Endothelial cell of umbilical vein (primary cell): ENCODE measurements at regions not wholly inside any gene's neighbourhood (a gene's known extent, or its start where the extent isn't known, plus 50 kb on each side); places are given as distances from the start of the nearest gene placed in this dataset.

Experiments used
- CTCF ChIP-seq, 2 donors: IDR thresholded peaks; 1 replicate in 1 of 2; 2 replicates in 1 of 2; pipeline ENCODE4 v1.5.1; 2011; ENCODE audit warnings: low read length in 2 of 2, mild to moderate bottlenecking in 2 of 2, moderate library complexity in 2 of 2, control low read depth in 1 of 2, inconsistent platforms in 1 of 2, low read depth in 1 of 2; ENCODE audit not compliant: insufficient read depth in 1 of 2; ENCODE audit errors: extremely low read depth in 1 of 2
- EZH2 ChIP-seq: IDR thresholded peaks from 2 replicates; pipeline ENCODE4 v1.6.1; 2012; ENCODE audit warnings: borderline replicate concordance, low read depth, mild to moderate bottlenecking, moderate library complexity, low read length, inconsistent platforms; ENCODE audit not compliant: severe bottlenecking
- JUN ChIP-seq: IDR thresholded peaks from 2 replicates; pipeline ENCODE4 v1.6.1; 2011; ENCODE audit warnings: borderline replicate concordance, low read depth; ENCODE audit not compliant: insufficient read length, insufficient read depth
- POLR2A ChIP-seq: IDR thresholded peaks from 2 replicates; pipeline ENCODE4 v1.6.1; 2012; ENCODE audit warnings: low read depth, mild to moderate bottlenecking, control low read depth, low read length
- POLR2AphosphoS5 ChIP-seq: IDR thresholded peaks from 2 replicates; pipeline ENCODE4 v1.6.1; 2012; ENCODE audit warnings: low read depth, mild to moderate bottlenecking, control low read depth, low read length, moderate library complexity; ENCODE audit not compliant: insufficient read depth

GRCh38 chr11:100624346-100624745 lies 62.7 kb upstream of the ARHGAP42 start:
- no peak for TF ChIP-seq EZH2
- TF ChIP-seq JUN: no peak
- no peak for TF ChIP-seq POLR2AphosphoS5
- no peak for TF ChIP-seq CTCF (IDR thresholded peaks at IDR 0.05; ENCODE audit: extremely low read depth in 1 of 2, insufficient read depth in 1 of 2, low read depth in 1 of 2, low read length in 2 of 2)
- no peak for TF ChIP-seq POLR2A
